Muscle of back (tissue), 3 donors: ENCODE measurements at regions not wholly inside any gene's neighbourhood (a gene's known extent, or its start where the extent isn't known, plus 50 kb on each side); places are given as distances from the start of the nearest gene placed in this dataset.

Source experiments
- DNase-seq, 3 donors: peaks; one replicate each; pipeline versions ENCODE4 v3.0.0 to v3.0.0-alpha.2; 2013

- no peak for DNase-seq
These were observed 573.5 kb upstream of the JAG1 start for GRCh38 chr20:11247046-11248010.

GRCh38 chr20:11248011-11248409 is 574.2 kb upstream of the JAG1 start:
- no peak for DNase-seq

DNA sequence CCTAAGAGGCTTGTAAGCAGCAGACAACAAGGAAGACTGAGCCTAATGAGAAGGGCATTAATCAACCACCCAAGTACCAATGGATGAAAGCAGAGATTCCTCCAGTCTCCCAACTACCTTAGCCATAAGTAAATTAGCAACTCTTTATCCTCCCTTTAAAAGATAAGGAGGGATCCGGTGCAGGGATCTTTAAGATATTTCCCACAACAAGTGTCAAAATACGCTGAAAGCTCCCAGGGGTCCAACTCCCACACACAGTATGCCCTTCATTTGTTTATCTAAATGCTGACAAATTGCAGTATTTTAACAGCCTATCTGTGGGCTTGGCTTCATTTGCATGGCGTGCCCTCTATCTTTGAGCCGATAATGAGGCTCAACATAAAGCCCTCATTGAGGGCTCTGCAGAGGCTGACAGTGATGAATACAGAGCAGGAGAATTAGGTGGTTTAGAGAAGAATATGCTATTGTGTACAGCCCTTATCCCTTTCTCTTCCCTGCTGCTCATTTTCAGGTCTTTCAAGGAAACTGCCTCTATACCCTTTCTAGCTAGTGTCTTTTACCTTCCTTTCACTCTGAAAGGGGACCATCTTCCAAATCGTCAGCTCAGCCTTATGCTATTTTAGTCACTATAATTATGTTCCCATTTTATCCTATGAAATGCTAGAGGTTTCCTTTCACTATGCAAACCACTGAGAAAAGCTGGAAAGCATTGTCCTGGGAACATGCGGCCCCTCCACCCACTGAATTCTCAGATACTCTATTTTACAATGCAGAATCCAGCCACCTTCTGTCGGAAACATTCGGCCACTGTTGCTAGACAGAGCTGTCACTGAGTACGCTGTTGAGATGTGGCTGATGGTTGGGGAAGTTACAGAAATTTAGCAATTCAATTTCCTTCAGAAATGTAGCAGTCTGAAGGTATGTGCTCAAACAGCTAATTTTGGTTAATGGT is 575.2 kb upstream of the JAG1 start:
- DNase-seq = no peak

DNA sequence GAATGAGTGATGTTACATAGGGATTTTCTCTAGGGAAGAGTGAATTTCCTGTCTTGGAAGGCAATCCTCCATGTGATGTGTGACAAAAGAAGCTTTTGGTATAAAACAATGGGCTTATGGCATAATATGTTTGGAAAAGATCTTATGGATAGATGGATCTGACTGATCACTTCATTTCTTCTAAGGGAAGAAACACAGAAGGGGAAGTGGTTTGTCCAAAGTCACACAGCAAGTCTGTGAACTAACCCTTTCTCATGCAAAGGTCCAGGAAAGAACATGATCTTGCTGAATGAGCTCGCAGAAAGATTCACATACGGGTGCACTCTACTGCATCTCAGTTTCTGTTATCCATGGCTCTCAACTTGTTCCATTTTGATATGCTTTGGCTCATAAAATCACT is 575.9 kb upstream of the JAG1 start:
- no peak for DNase-seq

DNA sequence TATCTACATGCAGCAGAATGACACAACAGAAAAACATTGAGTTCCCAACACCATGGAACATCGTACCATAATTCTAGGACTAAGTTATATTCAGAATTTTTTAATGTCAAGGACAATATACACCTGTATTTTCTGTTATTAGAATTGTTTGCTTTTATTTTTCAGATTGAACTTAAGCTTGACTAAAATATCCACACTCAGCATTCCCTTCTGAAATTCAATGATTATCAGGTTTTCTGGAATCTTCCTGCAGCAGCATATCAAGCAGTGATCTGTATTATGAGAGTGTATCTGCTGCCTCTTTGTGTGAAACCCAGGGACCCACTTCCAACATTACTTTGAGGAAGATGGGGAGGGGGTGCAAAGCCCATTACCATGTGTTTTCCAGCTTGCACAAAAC is 578.6 kb upstream of the JAG1 start:
- no peak for DNase-seq

DNA sequence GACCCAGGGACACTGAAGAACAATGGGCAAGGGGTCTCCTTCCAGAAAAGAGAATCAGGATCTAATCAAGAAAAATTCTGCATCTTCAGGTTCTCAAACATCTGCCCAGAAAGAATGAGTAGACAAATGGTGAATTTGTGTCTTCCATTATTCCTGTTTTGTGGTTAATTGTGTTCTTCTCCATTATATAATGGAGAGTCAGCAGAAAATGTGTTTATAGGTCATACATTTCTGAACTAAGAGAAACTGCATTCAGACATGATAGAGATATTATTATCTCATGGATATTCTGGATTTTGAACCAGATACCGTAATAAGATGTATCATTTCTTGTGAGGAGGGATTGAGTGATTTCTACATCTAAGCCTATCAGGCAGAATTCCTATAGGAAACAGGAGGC is 581.7 kb upstream of the JAG1 start:
- DNase-seq = no peak

- DNase-seq = no peak
These were observed 582.1 kb upstream of the JAG1 start for GRCh38 chr20:11255860-11256259.

- DNase-seq = no peak
These were observed 586.8 kb upstream of the JAG1 start for GRCh38 chr20:11260611-11261010.

DNA sequence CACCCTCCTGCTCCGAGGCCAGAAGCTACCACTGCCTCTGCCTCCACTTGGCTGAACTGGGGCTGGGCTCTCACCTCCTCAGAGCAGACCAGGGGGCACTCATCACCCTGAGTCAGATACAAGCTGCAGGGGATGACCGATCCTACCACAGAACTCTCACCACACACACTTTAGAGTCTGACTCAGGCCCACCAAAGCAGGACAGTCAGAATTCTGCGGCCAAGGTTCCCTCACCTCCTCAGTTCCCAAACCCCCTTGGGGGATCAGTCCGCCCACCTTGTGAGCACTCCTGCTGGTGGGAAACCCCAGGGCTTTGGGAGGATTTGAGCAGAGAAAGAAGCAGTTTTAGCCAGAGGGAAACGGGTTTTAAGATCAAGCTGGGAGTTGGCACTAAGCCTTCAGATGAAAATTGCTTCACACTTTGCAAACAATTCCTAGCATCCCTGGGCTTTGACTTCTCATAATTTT is 587.8 kb upstream of the JAG1 start:
- peak in 1 of 3 donors; percentile 67 for DNase-seq

DNA sequence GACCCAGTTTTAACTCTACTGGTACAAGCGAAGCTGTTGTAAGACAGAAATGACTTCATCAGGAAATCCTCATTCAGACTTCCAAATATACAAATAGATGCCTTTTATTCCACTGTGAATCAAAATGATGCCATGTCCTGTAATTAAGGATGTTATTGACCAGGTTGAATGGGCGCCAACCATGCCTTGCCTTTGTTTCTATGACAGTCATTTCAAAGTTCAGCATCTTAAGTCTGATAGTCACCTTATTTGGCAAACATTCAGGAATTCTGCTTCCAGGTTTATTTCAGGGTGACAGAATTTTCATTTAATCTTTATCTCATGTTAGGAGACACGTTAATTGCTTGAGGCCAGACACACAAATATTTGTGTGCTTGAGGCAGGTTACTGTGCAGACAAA is 592.8 kb upstream of the JAG1 start:
- no peak for DNase-seq

GRCh38 chr20:11267131-11267761 is 593.4 kb upstream of the JAG1 start:
- peak; percentile 54 to 93 (median 70) for DNase-seq

GRCh38 chr20:11267762-11268335 is 594.0 kb upstream of the JAG1 start:
- no peak for DNase-seq

- no peak for DNase-seq
These were observed 596.8 kb upstream of the JAG1 start for GRCh38 chr20:11270566-11270965.

GRCh38 chr20:11271319-11271718 is 597.5 kb upstream of the JAG1 start:
- no peak for DNase-seq

GRCh38 chr20:11271920-11272594 is 598.3 kb upstream of the JAG1 start:
- DNase-seq = peak in 1 of 3 donors; percentile 18

DNA sequence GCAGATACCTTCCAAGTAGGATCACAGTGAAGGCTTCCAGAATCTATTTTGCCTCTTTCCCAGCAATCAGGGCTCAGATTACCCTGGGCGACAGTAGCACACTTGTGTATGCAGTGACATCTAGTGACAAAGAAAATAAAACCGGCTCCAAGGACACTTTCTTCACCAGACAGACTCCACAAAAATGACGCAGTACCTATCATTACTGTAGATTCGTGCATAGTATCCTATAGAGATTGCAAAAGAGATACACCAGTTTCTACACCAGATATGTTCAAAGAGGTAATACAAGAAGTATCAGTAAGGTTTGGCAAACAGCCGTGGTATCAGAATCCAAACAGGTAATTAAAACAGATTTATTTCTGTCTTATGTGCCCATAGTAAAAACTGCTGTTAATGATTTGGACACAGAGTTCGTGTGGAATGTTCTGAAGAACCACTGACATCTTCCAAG is 600.4 kb upstream of the JAG1 start:
- DNase-seq = peak; percentile 74 to 86 (median 77)

GRCh38 chr20:11275740-11276139 is 601.9 kb upstream of the JAG1 start:
- DNase-seq = no peak

GRCh38 chr20:11277170-11277569 is 603.4 kb upstream of the JAG1 start:
- DNase-seq = no peak

DNA sequence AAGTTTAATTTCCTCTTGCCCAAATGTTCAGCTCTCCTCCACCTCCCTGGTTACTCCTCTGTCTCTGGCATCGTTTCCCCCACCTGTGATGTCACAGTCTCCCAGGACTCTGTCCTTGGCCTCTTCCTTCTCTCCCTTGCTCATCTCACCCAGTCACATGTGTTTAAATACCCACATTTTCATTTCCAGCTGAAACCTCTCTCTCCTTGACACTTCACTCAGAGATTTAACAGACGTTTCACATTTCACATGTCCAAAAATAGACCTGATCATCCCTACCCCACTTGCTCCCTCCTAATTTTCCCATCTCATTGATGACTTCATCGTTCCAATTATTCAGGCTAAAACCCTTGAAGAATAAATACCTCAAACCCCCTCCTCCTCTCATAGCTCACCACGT is 604.1 kb upstream of the JAG1 start:
- DNase-seq = no peak

DNA sequence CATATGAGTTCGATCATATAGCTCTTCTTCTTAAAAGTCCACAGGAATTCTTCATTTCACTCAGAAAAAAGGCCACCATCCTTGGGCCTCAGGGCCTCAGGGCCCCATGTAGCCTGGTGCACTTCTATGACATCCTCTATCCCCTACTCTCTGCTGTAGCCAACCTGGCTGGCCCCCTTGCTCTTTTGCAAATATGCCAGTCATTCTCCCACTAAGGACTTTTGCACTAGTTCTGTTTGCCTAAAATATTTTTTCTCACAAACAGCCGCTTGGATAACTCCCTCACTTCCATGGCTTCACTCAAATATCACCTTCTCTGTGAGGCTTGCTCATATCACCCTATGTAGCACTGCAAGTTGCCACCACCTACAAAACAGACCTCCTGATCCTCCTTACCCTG is 604.7 kb upstream of the JAG1 start:
- no peak for DNase-seq

DNA sequence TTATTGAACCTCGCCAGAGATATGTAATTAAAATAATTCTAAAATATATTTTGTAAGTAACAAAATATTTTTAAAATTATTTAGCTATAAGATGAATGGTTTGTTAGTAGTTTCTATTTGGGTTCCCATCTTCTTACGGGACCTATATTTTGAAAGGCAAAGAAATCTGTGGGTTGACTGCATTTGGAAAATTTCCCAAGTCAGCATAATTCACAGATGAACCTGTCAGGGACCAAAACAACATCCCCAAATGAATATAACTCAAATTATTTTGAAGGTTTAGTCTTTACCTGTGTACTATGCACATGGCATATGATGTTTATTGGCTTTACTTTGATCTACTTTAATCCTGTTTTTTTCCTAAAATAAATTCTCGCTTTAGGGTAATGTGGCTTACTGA is 607.4 kb upstream of the JAG1 start:
- DNase-seq = no peak
